Epithelial cell of esophagus (primary cell): ENCODE measurements at regions not wholly inside any gene's neighbourhood (a gene's known extent, or its start where the extent isn't known, plus 50 kb on each side); places are given as distances from the start of the nearest gene placed in this dataset.

Source experiments
- DNase-seq: peaks from one replicate; pipeline ENCODE4 v3.0.0; 2010; ENCODE audit warnings: low read depth
- H3K4me3 ChIP-seq: 2 replicates; pipeline ENCODE4 v1.5.1; 2011; ENCODE audit warnings: mild to moderate bottlenecking, low read length, control low read depth
- TF ChIP-seq, protein P1 (sequence below): IDR thresholded peaks from 2 replicates; pipeline ENCODE4 v1.5.1; 2011; ENCODE audit warnings: low read depth, mild to moderate bottlenecking, low read length, control low read depth, inconsistent platforms; ENCODE audit not compliant: insufficient read depth; ENCODE audit errors: missing control alignments

DNA sequence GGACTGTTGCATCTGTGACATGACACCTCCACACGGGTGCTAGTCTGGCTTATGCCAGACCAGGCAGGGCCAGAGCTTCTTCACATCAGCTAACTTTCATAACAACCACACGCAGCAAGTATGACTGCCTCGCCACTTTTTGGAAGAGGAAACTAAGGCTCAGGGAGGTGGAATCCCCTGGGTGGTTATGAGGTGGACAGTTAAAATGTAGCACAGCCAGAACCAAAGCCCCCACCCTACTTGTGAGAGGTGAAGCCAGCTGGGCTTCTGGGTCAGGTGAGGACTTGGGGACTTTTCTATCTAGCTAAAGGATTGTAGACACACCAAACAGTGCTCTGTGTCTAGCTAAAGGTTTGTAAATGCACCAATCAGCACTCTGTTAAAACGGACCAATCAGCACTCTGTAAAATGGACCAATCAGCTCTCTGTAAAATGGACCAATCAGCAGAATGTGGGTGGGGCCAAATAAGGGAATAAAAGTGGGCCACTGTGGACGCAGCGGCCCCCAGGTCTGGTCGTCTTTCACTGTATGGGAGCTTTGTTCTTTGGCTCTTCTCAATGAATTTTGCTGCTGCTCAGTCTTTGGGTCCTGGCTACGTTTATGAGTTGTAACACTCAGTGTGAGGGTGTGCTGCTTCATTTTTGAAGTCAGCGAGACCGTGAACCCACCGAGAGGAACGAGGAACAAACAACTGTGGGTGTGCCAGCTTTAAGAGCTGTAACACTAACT lies 171.0 kb downstream of the PTPN20 start:
- TF ChIP-seq, protein P1, sequence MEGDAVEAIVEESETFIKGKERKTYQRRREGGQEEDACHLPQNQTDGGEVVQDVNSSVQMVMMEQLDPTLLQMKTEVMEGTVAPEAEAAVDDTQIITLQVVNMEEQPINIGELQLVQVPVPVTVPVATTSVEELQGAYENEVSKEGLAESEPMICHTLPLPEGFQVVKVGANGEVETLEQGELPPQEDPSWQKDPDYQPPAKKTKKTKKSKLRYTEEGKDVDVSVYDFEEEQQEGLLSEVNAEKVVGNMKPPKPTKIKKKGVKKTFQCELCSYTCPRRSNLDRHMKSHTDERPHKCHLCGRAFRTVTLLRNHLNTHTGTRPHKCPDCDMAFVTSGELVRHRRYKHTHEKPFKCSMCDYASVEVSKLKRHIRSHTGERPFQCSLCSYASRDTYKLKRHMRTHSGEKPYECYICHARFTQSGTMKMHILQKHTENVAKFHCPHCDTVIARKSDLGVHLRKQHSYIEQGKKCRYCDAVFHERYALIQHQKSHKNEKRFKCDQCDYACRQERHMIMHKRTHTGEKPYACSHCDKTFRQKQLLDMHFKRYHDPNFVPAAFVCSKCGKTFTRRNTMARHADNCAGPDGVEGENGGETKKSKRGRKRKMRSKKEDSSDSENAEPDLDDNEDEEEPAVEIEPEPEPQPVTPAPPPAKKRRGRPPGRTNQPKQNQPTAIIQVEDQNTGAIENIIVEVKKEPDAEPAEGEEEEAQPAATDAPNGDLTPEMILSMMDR = no peak
- no peak overlapping the region for H3K4me3 ChIP-seq
- no peak for DNase-seq

DNA sequence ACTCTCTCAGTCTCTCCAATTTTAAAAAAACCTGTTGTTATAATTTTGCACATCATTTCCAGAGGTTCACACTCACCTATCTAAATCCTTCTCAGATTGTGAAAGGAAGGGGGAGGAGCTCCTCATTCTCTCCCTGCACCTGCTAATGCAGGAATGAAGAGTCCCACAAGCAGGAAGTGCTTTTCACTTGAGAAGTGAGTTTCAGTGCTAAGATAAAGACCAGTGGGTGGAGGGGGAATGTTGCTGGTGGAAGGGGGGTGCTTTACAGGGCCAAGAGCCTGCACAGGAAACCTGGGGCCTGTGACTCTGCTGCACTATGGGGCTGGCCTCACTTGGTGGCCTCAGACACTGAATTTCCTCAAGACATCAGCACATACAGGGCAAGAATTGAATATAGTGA lies 176.4 kb downstream of the PTPN20 start:
- TF ChIP-seq, protein P1 = no peak
- H3K4me3 ChIP-seq = no peak overlapping the region
- no peak for DNase-seq

GRCh38 chr10:47088656-47089354 lies 177.6 kb downstream of the PTPN20 start:
- no peak overlapping the region for H3K4me3 ChIP-seq
- TF ChIP-seq, protein P1 = no peak
- DNase-seq = no peak

DNA sequence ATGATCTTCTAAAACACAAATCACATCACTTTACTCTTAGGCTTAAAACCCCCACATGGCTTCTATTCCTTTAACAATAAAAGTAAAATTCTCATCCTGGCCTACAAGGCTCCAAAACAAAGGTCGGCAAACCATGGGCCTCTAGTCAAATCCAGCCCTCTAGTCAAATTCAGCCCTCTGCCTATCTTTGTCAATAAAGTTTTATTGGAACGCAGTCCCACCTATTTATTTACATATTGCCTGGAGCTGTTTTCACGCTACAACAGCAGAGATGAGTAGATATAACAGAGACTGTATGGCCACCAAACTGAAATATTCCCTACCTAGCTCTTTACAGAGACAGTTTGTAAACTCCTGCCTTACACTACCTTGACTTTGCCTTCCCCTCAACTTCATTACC lies 178.8 kb downstream of the PTPN20 start:
- no peak overlapping the region for H3K4me3 ChIP-seq
- TF ChIP-seq, protein P1 = no peak
- DNase-seq = no peak

DNA sequence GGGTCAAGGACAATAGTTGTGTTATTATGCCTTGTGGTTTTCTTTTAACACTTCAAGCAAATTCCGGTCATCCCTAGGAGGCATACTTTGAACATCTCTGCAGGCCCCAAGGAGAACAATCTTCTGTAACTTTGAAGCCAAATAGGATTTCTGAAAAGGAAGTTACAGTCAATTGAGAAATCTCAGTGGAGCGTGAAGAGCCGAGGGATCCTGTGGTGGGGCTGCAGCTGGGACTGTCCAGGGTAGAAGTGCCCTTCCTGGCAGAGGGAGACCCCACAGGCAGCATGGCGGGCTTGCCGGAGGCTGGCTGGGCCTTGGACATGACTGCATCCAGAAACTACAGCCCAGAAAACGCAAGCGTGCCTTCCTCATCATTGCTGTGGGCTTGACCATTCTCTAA lies 179.7 kb downstream of the PTPN20 start:
- TF ChIP-seq, protein P1 = no peak
- H3K4me3 ChIP-seq = no peak overlapping the region
- no peak for DNase-seq

DNA sequence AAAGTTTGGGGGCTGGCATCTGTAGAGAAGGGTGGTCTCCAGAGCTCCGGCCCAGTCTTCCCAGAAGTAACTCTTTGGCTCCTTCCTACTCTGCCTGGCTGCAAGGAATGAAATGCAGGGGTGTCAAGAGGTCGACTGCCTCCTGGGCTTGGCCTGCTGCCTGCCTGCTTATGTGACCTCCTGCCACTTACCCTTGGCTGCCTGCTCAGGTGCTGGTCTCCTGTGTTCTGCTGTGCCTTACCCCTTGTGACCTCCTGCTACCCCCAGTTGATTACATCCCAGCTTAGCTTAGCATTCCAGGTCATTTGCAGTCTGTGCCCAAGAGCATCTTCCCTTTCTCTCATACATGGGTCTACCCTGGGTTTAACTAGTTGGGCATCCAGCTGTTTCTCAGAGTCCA lies 180.2 kb downstream of the PTPN20 start:
- no peak overlapping the region for H3K4me3 ChIP-seq
- TF ChIP-seq, protein P1 = no peak
- DNase-seq = no peak

DNA sequence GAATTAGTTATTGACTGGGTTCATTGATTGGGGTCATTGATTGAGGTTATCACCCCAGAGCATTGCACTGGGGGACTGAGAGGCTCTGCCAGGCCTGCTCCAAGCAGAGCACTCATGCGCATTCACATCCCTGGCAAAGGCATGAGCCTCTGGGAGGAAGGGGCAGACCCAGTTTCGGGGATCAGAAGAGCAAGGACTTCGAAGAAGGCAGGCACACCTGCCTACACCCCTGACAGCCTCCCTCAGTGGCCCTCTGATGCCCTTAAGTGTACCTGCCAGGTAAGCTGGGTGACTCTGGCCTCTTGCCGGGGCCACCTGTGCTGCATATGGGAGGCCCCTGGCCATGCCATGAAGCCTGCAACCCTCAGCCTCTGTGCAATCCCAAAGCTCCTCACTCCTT lies 181.1 kb downstream of the PTPN20 start:
- no peak overlapping the region for H3K4me3 ChIP-seq
- TF ChIP-seq, protein P1 = no peak
- no peak for DNase-seq
